ENCODE measurements at regions not wholly inside any gene's neighbourhood (a gene's known extent, or its start where the extent isn't known, plus 50 kb on each side); places are given as distances from the start of the nearest gene placed in this dataset.

DNA sequence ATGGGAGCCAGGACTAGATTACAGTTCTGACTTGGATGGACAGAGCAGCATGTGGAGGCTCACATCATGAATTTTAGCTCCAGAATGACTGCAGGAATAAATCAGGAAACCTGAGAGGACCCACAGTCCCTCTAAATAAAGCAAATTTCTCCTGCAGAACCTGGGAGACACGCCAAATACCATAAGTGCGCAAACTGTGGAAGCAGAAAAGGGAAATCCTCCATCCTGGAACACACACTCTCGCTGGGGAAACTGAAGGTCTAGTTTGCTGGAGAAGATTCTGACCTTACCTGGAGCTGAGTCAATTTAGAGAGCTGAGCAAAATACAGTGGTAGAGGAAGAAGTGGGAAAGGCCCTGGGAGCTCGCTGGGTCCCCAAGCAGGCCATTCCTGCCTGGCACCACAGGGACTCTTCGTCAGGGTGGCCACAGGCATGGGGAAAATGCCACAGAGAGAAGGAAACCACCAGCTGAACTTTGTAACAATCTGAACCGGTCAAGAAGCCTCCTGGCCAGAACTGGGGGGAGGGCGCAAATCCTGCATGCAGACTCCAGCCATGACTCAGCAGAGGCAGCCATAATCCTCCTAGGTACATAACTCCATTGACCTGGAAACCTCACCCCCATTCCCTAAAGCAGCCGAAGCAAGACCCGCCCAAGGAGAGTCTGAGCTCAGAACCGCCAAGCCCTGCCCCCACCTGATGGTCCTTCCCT, 390.9 kb downstream of the LRRC70 start:
- H3K27ac Mint-ChIP-seq: no peak overlapping the region
- H3K27me3 Mint-ChIP-seq (ENCODE audit: low read depth): no peaks in the 10 kb centered on the region
- H3K4me3 Mint-ChIP-seq: no peak overlapping the region
- TF ChIP-seq, protein P1, sequence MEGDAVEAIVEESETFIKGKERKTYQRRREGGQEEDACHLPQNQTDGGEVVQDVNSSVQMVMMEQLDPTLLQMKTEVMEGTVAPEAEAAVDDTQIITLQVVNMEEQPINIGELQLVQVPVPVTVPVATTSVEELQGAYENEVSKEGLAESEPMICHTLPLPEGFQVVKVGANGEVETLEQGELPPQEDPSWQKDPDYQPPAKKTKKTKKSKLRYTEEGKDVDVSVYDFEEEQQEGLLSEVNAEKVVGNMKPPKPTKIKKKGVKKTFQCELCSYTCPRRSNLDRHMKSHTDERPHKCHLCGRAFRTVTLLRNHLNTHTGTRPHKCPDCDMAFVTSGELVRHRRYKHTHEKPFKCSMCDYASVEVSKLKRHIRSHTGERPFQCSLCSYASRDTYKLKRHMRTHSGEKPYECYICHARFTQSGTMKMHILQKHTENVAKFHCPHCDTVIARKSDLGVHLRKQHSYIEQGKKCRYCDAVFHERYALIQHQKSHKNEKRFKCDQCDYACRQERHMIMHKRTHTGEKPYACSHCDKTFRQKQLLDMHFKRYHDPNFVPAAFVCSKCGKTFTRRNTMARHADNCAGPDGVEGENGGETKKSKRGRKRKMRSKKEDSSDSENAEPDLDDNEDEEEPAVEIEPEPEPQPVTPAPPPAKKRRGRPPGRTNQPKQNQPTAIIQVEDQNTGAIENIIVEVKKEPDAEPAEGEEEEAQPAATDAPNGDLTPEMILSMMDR (IDR thresholded peaks at IDR 0.05; ENCODE audit: unreplicated experiment): no peak
- H3K9me3 Mint-ChIP-seq: peaks cover 32% of the 10 kb centered on the region
- no peak for DNase-seq (ENCODE audit: low spot score in 2 of 2, unreplicated experiment in 2 of 2)
- H3K4me1 Mint-ChIP-seq: peaks cover 10% of the 10 kb centered on the region
- H3K36me3 Mint-ChIP-seq: peaks cover 7% of the 10 kb centered on the region

DNA sequence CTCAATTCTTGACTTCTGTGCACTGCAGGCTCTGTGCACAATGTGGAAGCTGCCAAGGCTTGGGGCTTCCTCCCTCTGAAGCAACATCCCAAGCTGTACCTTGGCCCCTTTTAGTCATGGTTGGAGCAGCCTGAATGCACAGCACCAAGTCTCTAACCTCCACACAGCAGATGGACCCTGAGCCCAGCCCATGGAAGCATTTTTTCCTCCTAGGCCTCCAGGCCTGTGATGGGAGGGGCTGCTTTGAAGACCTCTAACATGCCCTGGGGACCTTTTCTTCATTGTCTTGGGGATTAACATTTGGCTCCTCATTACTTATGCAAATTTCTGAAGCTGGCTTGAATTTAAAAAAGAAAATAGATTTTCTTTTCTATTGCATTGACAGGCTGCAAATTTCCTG, 385.8 kb downstream of the LRRC70 start:
- no peaks in the 10 kb centered on the region for H3K27me3 Mint-ChIP-seq (ENCODE audit: low read depth)
- H3K4me1 Mint-ChIP-seq: no peaks in the 10 kb centered on the region
- H3K9me3 Mint-ChIP-seq: peaks cover 45% of the 10 kb centered on the region
- TF ChIP-seq, protein P1 (IDR thresholded peaks at IDR 0.05; ENCODE audit: unreplicated experiment): no peak
- H3K36me3 Mint-ChIP-seq: peaks cover 10% of the 10 kb centered on the region
- no peak for DNase-seq (ENCODE audit: low spot score in 2 of 2, unreplicated experiment in 2 of 2)
- no peak overlapping the region for H3K27ac Mint-ChIP-seq
- no peak overlapping the region for H3K4me3 Mint-ChIP-seq

DNA sequence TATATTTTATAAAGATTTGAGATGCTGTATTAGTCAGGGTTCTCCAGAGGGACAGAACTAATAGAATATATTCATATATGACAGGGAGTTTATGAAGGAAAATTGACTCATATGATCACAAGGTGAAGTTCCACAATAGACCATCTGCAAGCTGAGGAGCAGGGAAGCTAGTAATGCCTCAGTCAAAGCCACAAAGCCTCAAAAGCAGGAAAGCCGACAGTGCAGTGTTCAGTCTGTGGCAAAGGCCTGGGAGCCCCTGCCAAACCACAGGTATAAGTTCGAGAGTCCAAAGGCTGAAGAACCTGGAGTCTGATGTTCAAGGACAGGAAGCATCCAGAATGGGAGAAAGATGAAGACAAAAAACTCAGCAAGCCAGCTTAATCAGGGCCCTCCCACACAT, 382.2 kb downstream of the LRRC70 start:
- H3K36me3 Mint-ChIP-seq: peaks cover 8% of the 10 kb centered on the region
- DNase-seq (ENCODE audit: low spot score in 2 of 2, unreplicated experiment in 2 of 2): no peak
- no peaks in the 10 kb centered on the region for H3K27me3 Mint-ChIP-seq (ENCODE audit: low read depth)
- no peak overlapping the region for H3K4me3 Mint-ChIP-seq
- no peaks in the 10 kb centered on the region for H3K4me1 Mint-ChIP-seq
- H3K27ac Mint-ChIP-seq: no peak overlapping the region
- peaks cover 40% of the 10 kb centered on the region for H3K9me3 Mint-ChIP-seq
- TF ChIP-seq, protein P1 (IDR thresholded peaks at IDR 0.05; ENCODE audit: unreplicated experiment): no peak

DNA sequence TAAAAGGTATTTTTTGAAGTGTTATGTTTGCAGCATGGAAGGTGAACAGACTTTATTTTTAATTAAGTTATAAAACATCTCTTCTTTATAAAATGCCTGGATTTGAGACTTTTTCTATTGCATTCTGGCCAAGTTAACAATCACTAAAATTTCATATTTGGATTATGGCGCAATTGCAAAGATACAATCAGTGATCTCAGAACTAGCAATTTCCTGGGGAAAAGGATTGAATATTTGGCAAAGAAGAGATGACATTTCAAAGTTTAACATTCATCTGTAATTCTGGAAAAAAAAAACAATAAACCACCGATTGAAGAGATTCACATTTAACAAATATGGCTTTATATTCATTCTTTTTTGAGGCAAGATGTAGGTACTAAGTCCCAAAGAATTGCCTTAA, 378.0 kb downstream of the LRRC70 start:
- Mint-ChIP-seq H3K27me3 (ENCODE audit: low read depth) (no peaks in the 10 kb centered on the region), H3K4me1 (no peaks in the 10 kb centered on the region), H3K9me3 (peaks cover 1% of the 10 kb centered on the region), H3K4me3 (no peak overlapping the region), H3K36me3 (no peaks in the 10 kb centered on the region), H3K27ac (no peak overlapping the region)
- TF ChIP-seq, protein P1 (IDR thresholded peaks at IDR 0.05; ENCODE audit: unreplicated experiment): no peak
- DNase-seq (ENCODE audit: low spot score in 2 of 2, unreplicated experiment in 2 of 2): no peak

DNA sequence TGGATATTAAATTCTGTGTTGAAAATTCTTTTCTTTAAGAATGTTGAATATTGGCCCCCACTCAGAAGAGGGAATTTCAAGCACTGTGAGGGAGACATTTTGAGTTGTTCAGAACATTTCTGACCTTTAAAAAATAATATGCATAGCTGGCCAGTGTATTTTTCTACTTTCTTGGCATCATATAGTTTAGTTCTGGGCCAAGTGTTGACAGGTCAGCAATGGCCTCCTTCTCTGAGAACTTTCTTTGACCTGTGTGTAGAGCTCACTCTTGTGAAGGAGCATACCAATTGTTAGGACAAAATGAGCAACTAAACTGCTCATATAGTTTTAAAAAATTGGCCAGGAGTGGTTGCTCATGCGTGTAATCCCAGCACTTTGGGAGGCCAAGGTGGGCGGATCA, 376.0 kb downstream of the LRRC70 start:
- no peak for DNase-seq (ENCODE audit: low spot score in 2 of 2, unreplicated experiment in 2 of 2)
- Mint-ChIP-seq H3K27me3 (ENCODE audit: low read depth) (no peaks in the 10 kb centered on the region), H3K27ac (no peak overlapping the region), H3K4me3 (no peak overlapping the region), H3K36me3 (no peaks in the 10 kb centered on the region), H3K4me1 (no peaks in the 10 kb centered on the region), H3K9me3 (no peaks in the 10 kb centered on the region)
- TF ChIP-seq, protein P1 (IDR thresholded peaks at IDR 0.05; ENCODE audit: unreplicated experiment): no peak
